Endodermal cell (in vitro differentiated cells): ENCODE measurements at regions not wholly inside any gene's neighbourhood (a gene's known extent, or its start where the extent isn't known, plus 50 kb on each side); places are given as distances from the start of the nearest gene placed in this dataset.
"Not testable (repeated sequence)": the region's sequence is repeated elsewhere in the genome, so short reads cannot be mapped to it uniquely, and the experiment has no call there.

ENCODE experiments used
- DNase-seq: peaks from one replicate; pipeline ENCODE4 v3.0.0-alpha.2; 2017
- H3K27ac ChIP-seq: 2 replicates; pipeline ENCODE4 v1.5.1; 2013; ENCODE audit warnings: mild to moderate bottlenecking, low read depth, low read length, moderate library complexity
- H3K27me3 ChIP-seq: 2 replicates; pipeline ENCODE4 v1.6.1; 2013; ENCODE audit warnings: mild to moderate bottlenecking, low read length, moderate library complexity; ENCODE audit not compliant: insufficient read depth, control insufficient read depth, poor library complexity, severe bottlenecking
- H3K36me3 ChIP-seq: 2 replicates; pipeline ENCODE4 v1.7.0; 2013; ENCODE audit warnings: mild to moderate bottlenecking, low read length, moderate library complexity; ENCODE audit not compliant: control insufficient read depth, insufficient read depth
- H3K4me1 ChIP-seq: one replicate; pipeline ENCODE4 v1.7.0; 2013; ENCODE audit warnings: low read length; ENCODE audit not compliant: control insufficient read depth, insufficient read depth
- H3K4me3 ChIP-seq: 2 replicates; pipeline ENCODE4 v1.5.1; 2013; ENCODE audit warnings: mild to moderate bottlenecking, low read length, moderate library complexity
- H3K9ac ChIP-seq: 2 replicates; pipeline ENCODE4 v1.6.1; 2013; ENCODE audit warnings: mild to moderate bottlenecking, low read length, moderate library complexity; ENCODE audit not compliant: poor library complexity, severe bottlenecking; ENCODE audit errors: extremely low read depth
- H3K9me3 ChIP-seq: 2 replicates; pipeline ENCODE4 v1.6.1; 2013; ENCODE audit warnings: mild to moderate bottlenecking, low read length, moderate library complexity; ENCODE audit not compliant: control insufficient read depth
- H3K27ac Mint-ChIP-seq: 2 replicates; pipeline ENCODE4 v1.8.0; 2020; ENCODE audit warnings: mixed read lengths
- H3K27me3 Mint-ChIP-seq: 2 replicates; pipeline ENCODE4 v1.8.0; 2021; ENCODE audit warnings: mild to moderate bottlenecking, mixed read lengths; ENCODE audit not compliant: insufficient read depth
- H3K36me3 Mint-ChIP-seq: 2 replicates; pipeline ENCODE4 v1.8.0; 2020; ENCODE audit warnings: low read depth, mixed read lengths
- H3K4me1 Mint-ChIP-seq: 2 replicates; pipeline ENCODE4 v1.8.0; 2020; ENCODE audit warnings: mixed read lengths
- H3K4me3 Mint-ChIP-seq: 2 replicates; pipeline ENCODE4 v1.8.0; 2020; ENCODE audit warnings: mild to moderate bottlenecking, moderate library complexity, mixed read lengths
- H3K9me3 Mint-ChIP-seq: 2 replicates; pipeline ENCODE4 v1.8.0; 2020; ENCODE audit warnings: mild to moderate bottlenecking, mixed read lengths
- CTCF ChIP-seq: fragments of 200-600 bp; sonication (generic); conservative IDR thresholded peaks from 2 replicates; pipeline ENCODE4 v1.5.0; 2021; ENCODE audit warnings: antibody characterized with exemption, mild to moderate bottlenecking
- WGBS, 2 experiments: methylation state at CpG; one replicate each; pipeline versions ENCODE4 v1.1.5 to v1.1.7; 2013; ENCODE audit warnings: missing lambda C conversion rate in 2 of 2, mixed read lengths in 1 of 2; ENCODE audit not compliant: insufficient coverage in 1 of 2, insufficient read length in 1 of 2; 5-methylcytosine and 5-hydroxymethylcytosine counted together

GRCh38 chr12:46904406-46905238 is 78.8 kb upstream of the SLC38A4 start:
- H3K27ac Mint-ChIP-seq: no peak overlapping the region

GRCh38 chr12:46905239-46905627 is 79.4 kb upstream of the SLC38A4 start:
- not testable (repeated sequence) for H3K9ac ChIP-seq, H3K4me3 Mint-ChIP-seq, H3K4me1 Mint-ChIP-seq, H3K4me3 ChIP-seq, H3K27ac Mint-ChIP-seq, DNase-seq, H3K36me3 ChIP-seq, H3K9me3 Mint-ChIP-seq, H3K4me1 ChIP-seq, H3K27ac ChIP-seq, H3K36me3 Mint-ChIP-seq, H3K9me3 ChIP-seq
- H3K27me3 Mint-ChIP-seq: peaks cover 30% of the 10 kb centered on the region
- peaks cover 45% of the 10 kb centered on the region for H3K27me3 ChIP-seq
- WGBS, 2 experiments: 88% methylated on average over 4 of the region's 4 CpGs; no CpG with 5 or more reads in 1 of the 2 experiments

More at GRCh38 chr12:46904406-46905238, 78.8 kb upstream of the SLC38A4 start:
- Histone ChIP-seq H3K27ac (no peak overlapping the region), H3K4me3 (no peak overlapping the region), H3K27me3 (peaks cover 52% of the 10 kb centered on the region), H3K9me3 (no peaks in the 10 kb centered on the region), H3K9ac (no peak overlapping the region), H3K36me3 (no peaks in the 10 kb centered on the region), H3K4me1 (no peaks in the 10 kb centered on the region)
- WGBS, 2 experiments: 91 to 93% methylated on average over 7 to 12 of the region's 12 CpGs
- H3K36me3 Mint-ChIP-seq: no peaks in the 10 kb centered on the region
- no peak overlapping the region for H3K4me3 Mint-ChIP-seq
- peaks cover 34% of the 10 kb centered on the region for H3K27me3 Mint-ChIP-seq
- no peak for TF ChIP-seq CTCF
- no peaks in the 10 kb centered on the region for H3K4me1 Mint-ChIP-seq
- no peak for DNase-seq
- H3K9me3 Mint-ChIP-seq: no peaks in the 10 kb centered on the region

- H3K27me3 ChIP-seq: peaks cover 20% of the 10 kb centered on the region
- DNase-seq: no peak
- TF ChIP-seq CTCF: no peak
- Mint-ChIP-seq H3K27ac (no peak overlapping the region), H3K27me3 (peaks cover 8% of the 10 kb centered on the region), H3K36me3 (no peaks in the 10 kb centered on the region), H3K4me3 (no peak overlapping the region), H3K4me1 (no peaks in the 10 kb centered on the region), H3K9me3 (peaks cover 3% of the 10 kb centered on the region)
- H3K4me1 ChIP-seq: no peaks in the 10 kb centered on the region
- WGBS, 2 experiments: 80 to 85% methylated on average over 2 to 3 of the region's 3 CpGs
- H3K27ac ChIP-seq: no peak overlapping the region
- no peaks in the 10 kb centered on the region for H3K9me3 ChIP-seq
- no peak overlapping the region for H3K9ac ChIP-seq
- H3K36me3 ChIP-seq: no peaks in the 10 kb centered on the region
- no peak overlapping the region for H3K4me3 ChIP-seq
Measured at GRCh38 chr12:46907791-46908190, 82.0 kb upstream of the SLC38A4 start.
